Transverse colon (tissue), 3 donors: ENCODE measurements at regions not wholly inside any gene's neighbourhood (a gene's known extent, or its start where the extent isn't known, plus 50 kb on each side); places are given as distances from the start of the nearest gene placed in this dataset.
"Not testable (repeated sequence)": the region's sequence is repeated elsewhere in the genome, so short reads cannot be mapped to it uniquely, and the experiment has no call there.

Experiments used
- CTCF ChIP-seq, 5 experiments: fragments of 200-600 bp in 3 of 5; fragments of 450-650 bp in 2 of 5; sonication (generic) in 3 of 5; IDR thresholded peaks; 1 replicate in 2 of 5; 2 replicates in 3 of 5; pipeline ENCODE4 v1.5.1; 2016 to 2017; ENCODE audit warnings: antibody characterized with exemption in 5 of 5, inconsistent platforms in 3 of 5, mild to moderate bottlenecking in 2 of 5, moderate library complexity in 1 of 5
- POLR2A ChIP-seq: fragments of 450-650 bp; IDR thresholded peaks from one replicate; pipeline ENCODE4 v1.6.1; 2016; ENCODE audit warnings: antibody characterized with exemption, mild to moderate bottlenecking, moderate library complexity

- not testable (repeated sequence) for TF ChIP-seq CTCF (IDR thresholded peaks at IDR 0.05); POLR2A
These were observed 198.4 kb downstream of the SPANXN3 start for GRCh38 chrX:143318857-143319256.
